ENCODE measurements at regions not wholly inside any gene's neighbourhood (a gene's known extent, or its start where the extent isn't known, plus 50 kb on each side); places are given as distances from the start of the nearest gene placed in this dataset.
"Not testable (repeated sequence)": the region's sequence is repeated elsewhere in the genome, so short reads cannot be mapped to it uniquely, and the experiment has no call there.

- Histone ChIP-seq H2BK120ac (ENCODE audit: low read depth, low read length) (no peak overlapping the region), H4K8ac (ENCODE audit: low read length) (no peak overlapping the region), H4K91ac (ENCODE audit: low read length) (no peak overlapping the region), H2AK5ac (ENCODE audit: low read length, severe bottlenecking) (no peak overlapping the region), H3K4ac (ENCODE audit: low read depth in 1 of 2, low read length in 2 of 2) (no peak overlapping the region), H2BK5ac (ENCODE audit: low read depth, low read length, poor library complexity, severe bottlenecking) (no peak overlapping the region), H3K9me3 (ENCODE audit: control insufficient read depth, low read length) (no peaks in the 10 kb centered on the region), H3K27me3 (ENCODE audit: control insufficient read depth in 1 of 2, insufficient read depth in 1 of 2, low read length in 2 of 2) (no peaks in the 10 kb centered on the region), H2AFZ (ENCODE audit: low read depth, low read length) (no peak overlapping the region), H2BK12ac (ENCODE audit: low read length in 2 of 2) (no peak overlapping the region), H3K27ac (ENCODE audit: low read length, poor library complexity, severe bottlenecking) (no peak overlapping the region), H3K14ac (ENCODE audit: low read length in 2 of 2) (no peak overlapping the region), H3K23ac (ENCODE audit: low read length in 2 of 2) (no peak overlapping the region), H2BK15ac (ENCODE audit: low read depth, poor library complexity, severe bottlenecking) (no peak overlapping the region), H3K4me3 (ENCODE audit: insufficient read depth in 1 of 2, low read depth in 1 of 2, low read length in 2 of 2) (no peak overlapping the region), H3K36me3 (ENCODE audit: control insufficient read depth in 1 of 2, insufficient read depth in 2 of 2, low read depth in 1 of 2, low read length in 2 of 2) (no peaks in the 10 kb centered on the region), H3K79me1 (replicated peaks; ENCODE audit: low read length, poor library complexity, severe bottlenecking) (no peaks in the 10 kb centered on the region), H3K4me2 (ENCODE audit: low read length, poor library complexity, severe bottlenecking) (no peak overlapping the region), H3K18ac (ENCODE audit: low read depth in 1 of 2, low read length in 2 of 2) (no peak overlapping the region), H3K9ac (ENCODE audit: low read length) (no peak overlapping the region), H3K4me1 (ENCODE audit: control insufficient read depth, insufficient read depth, low read depth, low read length) (no peaks in the 10 kb centered on the region)
- 92% methylated on average over 4 of the region's 4 CpGs for WGBS
- DNase-seq, result no peak
Measured at GRCh38 chr1:21369905-21370304, 70.0 kb upstream of the NBPF3 start.

GRCh38 chr1:21368515-21369289 is 71.2 kb upstream of the NBPF3 start:
- DNase-seq, result peak; percentile 84
- H2BK5ac ChIP-seq (ENCODE audit: low read depth, low read length, poor library complexity, severe bottlenecking), result no peak overlapping the region
- H3K9ac ChIP-seq (ENCODE audit: low read length), result peak overlapping the region; percentile 59
- no peak overlapping the region for H4K8ac ChIP-seq (ENCODE audit: low read length)
- no peak overlapping the region for H2AFZ ChIP-seq (ENCODE audit: low read depth, low read length)
- no peak overlapping the region for H2BK120ac ChIP-seq (ENCODE audit: low read depth, low read length)
- no peak overlapping the region for H3K23ac ChIP-seq (ENCODE audit: low read length in 2 of 2)
- WGBS, result 35% methylated on average over 8 of the region's 9 CpGs
- no peak overlapping the region for H2BK12ac ChIP-seq (ENCODE audit: low read length in 2 of 2)
- H3K36me3 ChIP-seq (ENCODE audit: control insufficient read depth in 1 of 2, insufficient read depth in 2 of 2, low read depth in 1 of 2, low read length in 2 of 2), result no peaks in the 10 kb centered on the region
- no peaks in the 10 kb centered on the region for H3K9me3 ChIP-seq (ENCODE audit: control insufficient read depth, low read length)
- H3K14ac ChIP-seq (ENCODE audit: low read length in 2 of 2), result no peak overlapping the region
- no peak overlapping the region for H3K4me2 ChIP-seq (ENCODE audit: low read length, poor library complexity, severe bottlenecking)
- H3K4ac ChIP-seq (ENCODE audit: low read depth in 1 of 2, low read length in 2 of 2), result no peak overlapping the region
- no peak overlapping the region for H3K4me3 ChIP-seq (ENCODE audit: insufficient read depth in 1 of 2, low read depth in 1 of 2, low read length in 2 of 2)
- no peak overlapping the region for H4K91ac ChIP-seq (ENCODE audit: low read length)
- no peak overlapping the region for H2BK15ac ChIP-seq (ENCODE audit: low read depth, poor library complexity, severe bottlenecking)
- no peaks in the 10 kb centered on the region for H3K79me1 ChIP-seq (replicated peaks; ENCODE audit: low read length, poor library complexity, severe bottlenecking)
- no peak overlapping the region for H3K18ac ChIP-seq (ENCODE audit: low read depth in 1 of 2, low read length in 2 of 2)
- no peaks in the 10 kb centered on the region for H3K4me1 ChIP-seq (ENCODE audit: control insufficient read depth, insufficient read depth, low read depth, low read length)
- no peaks in the 10 kb centered on the region for H3K27me3 ChIP-seq (ENCODE audit: control insufficient read depth in 1 of 2, insufficient read depth in 1 of 2, low read length in 2 of 2)
- no peak overlapping the region for H2AK5ac ChIP-seq (ENCODE audit: low read length, severe bottlenecking)
- no peak overlapping the region for H3K27ac ChIP-seq (ENCODE audit: low read length, poor library complexity, severe bottlenecking)

DNA sequence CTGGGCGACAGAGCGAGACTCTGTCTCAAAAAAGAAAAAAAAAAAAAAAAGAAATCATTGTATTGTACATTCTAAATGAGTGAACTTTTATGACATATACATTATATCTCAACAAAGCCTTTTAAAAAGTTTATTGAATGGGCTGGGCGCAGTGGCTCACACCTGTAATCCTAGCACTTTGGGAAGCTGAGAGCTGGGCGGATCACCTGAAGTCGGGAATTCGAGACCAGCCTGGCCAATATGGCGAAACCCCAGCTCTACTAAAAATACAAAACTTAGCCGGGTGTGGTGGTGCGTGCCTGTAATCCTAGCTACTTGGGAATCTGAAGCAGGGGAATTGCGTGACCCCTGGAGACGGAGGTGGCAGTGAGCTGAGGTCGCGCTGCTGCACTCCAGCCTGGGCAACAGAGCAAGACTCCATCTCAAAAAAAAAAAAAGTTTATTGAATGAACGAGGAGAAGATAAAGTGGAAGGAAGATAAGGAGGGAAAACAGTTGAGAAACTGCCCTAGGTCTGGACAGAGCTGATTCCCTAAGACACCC is 71.9 kb upstream of the NBPF3 start:
- not testable (repeated sequence) for H2BK15ac ChIP-seq (ENCODE audit: low read depth, poor library complexity, severe bottlenecking); H4K91ac ChIP-seq (ENCODE audit: low read length); H3K23ac ChIP-seq (ENCODE audit: low read length in 2 of 2); DNase-seq; H2BK5ac ChIP-seq (ENCODE audit: low read depth, low read length, poor library complexity, severe bottlenecking); H2AK5ac ChIP-seq (ENCODE audit: low read length, severe bottlenecking); H3K4me2 ChIP-seq (ENCODE audit: low read length, poor library complexity, severe bottlenecking); H2BK12ac ChIP-seq (ENCODE audit: low read length in 2 of 2); H2BK120ac ChIP-seq (ENCODE audit: low read depth, low read length); H3K79me1 ChIP-seq (replicated peaks; ENCODE audit: low read length, poor library complexity, severe bottlenecking); H3K9me3 ChIP-seq (ENCODE audit: control insufficient read depth, low read length); H3K4me3 ChIP-seq (ENCODE audit: insufficient read depth in 1 of 2, low read depth in 1 of 2, low read length in 2 of 2); H4K8ac ChIP-seq (ENCODE audit: low read length); H3K18ac ChIP-seq (ENCODE audit: low read depth in 1 of 2, low read length in 2 of 2); H2AFZ ChIP-seq (ENCODE audit: low read depth, low read length); H3K27ac ChIP-seq (ENCODE audit: low read length, poor library complexity, severe bottlenecking); H3K14ac ChIP-seq (ENCODE audit: low read length in 2 of 2); H3K4me1 ChIP-seq (ENCODE audit: control insufficient read depth, insufficient read depth, low read depth, low read length); H3K4ac ChIP-seq (ENCODE audit: low read depth in 1 of 2, low read length in 2 of 2); H3K36me3 ChIP-seq (ENCODE audit: control insufficient read depth in 1 of 2, insufficient read depth in 2 of 2, low read depth in 1 of 2, low read length in 2 of 2); H3K27me3 ChIP-seq (ENCODE audit: control insufficient read depth in 1 of 2, insufficient read depth in 1 of 2, low read length in 2 of 2)
- 89% methylated on average over 11 of the region's 14 CpGs for WGBS
- peak overlapping the region; percentile 59 for H3K9ac ChIP-seq (ENCODE audit: low read length)

- Histone ChIP-seq H2AK5ac (ENCODE audit: low read length, severe bottlenecking) (no peak overlapping the region), H4K8ac (ENCODE audit: low read length) (no peak overlapping the region)
Measured at GRCh38 chr1:21366288-21366687, 73.6 kb upstream of the NBPF3 start.

More at GRCh38 chr1:21366288-21366687, 73.6 kb upstream of the NBPF3 start:
- Histone ChIP-seq H3K27ac (ENCODE audit: low read length, poor library complexity, severe bottlenecking) (no peak overlapping the region), H2BK12ac (ENCODE audit: low read length in 2 of 2) (no peak overlapping the region), H3K18ac (ENCODE audit: low read depth in 1 of 2, low read length in 2 of 2) (no peak overlapping the region), H4K91ac (ENCODE audit: low read length) (no peak overlapping the region), H3K4me1 (ENCODE audit: control insufficient read depth, insufficient read depth, low read depth, low read length) (no peaks in the 10 kb centered on the region), H3K36me3 (ENCODE audit: control insufficient read depth in 1 of 2, insufficient read depth in 2 of 2, low read depth in 1 of 2, low read length in 2 of 2) (no peaks in the 10 kb centered on the region), H3K27me3 (ENCODE audit: control insufficient read depth in 1 of 2, insufficient read depth in 1 of 2, low read length in 2 of 2) (no peaks in the 10 kb centered on the region), H2BK120ac (ENCODE audit: low read depth, low read length) (no peak overlapping the region), H3K23ac (ENCODE audit: low read length in 2 of 2) (no peak overlapping the region), H2AFZ (ENCODE audit: low read depth, low read length) (no peak overlapping the region), H3K14ac (ENCODE audit: low read length in 2 of 2) (no peak overlapping the region), H3K4ac (ENCODE audit: low read depth in 1 of 2, low read length in 2 of 2) (no peak overlapping the region), H3K9ac (ENCODE audit: low read length) (no peak overlapping the region), H3K4me3 (ENCODE audit: insufficient read depth in 1 of 2, low read depth in 1 of 2, low read length in 2 of 2) (no peak overlapping the region), H3K9me3 (ENCODE audit: control insufficient read depth, low read length) (no peaks in the 10 kb centered on the region), H2BK5ac (ENCODE audit: low read depth, low read length, poor library complexity, severe bottlenecking) (no peak overlapping the region), H3K79me1 (replicated peaks; ENCODE audit: low read length, poor library complexity, severe bottlenecking) (no peaks in the 10 kb centered on the region), H3K4me2 (ENCODE audit: low read length, poor library complexity, severe bottlenecking) (no peak overlapping the region), H2BK15ac (ENCODE audit: low read depth, poor library complexity, severe bottlenecking) (no peak overlapping the region)
- no peak for DNase-seq
- 81% methylated on average over 2 of the region's 3 CpGs for WGBS

Measured in mesenchymal stem cell (in vitro differentiated cells and primary cell).